GM12874 (cell line): ENCODE measurements at regions not wholly inside any gene's neighbourhood (a gene's known extent, or its start where the extent isn't known, plus 50 kb on each side); places are given as distances from the start of the nearest gene placed in this dataset.

Source experiments
- TF ChIP-seq, protein P1 (sequence below): IDR thresholded peaks from 2 replicates; pipeline ENCODE4 v1.5.1; 2011; ENCODE audit warnings: low read depth, mild to moderate bottlenecking, control low read depth, low read length, moderate library complexity; ENCODE audit not compliant: insufficient read depth

DNA sequence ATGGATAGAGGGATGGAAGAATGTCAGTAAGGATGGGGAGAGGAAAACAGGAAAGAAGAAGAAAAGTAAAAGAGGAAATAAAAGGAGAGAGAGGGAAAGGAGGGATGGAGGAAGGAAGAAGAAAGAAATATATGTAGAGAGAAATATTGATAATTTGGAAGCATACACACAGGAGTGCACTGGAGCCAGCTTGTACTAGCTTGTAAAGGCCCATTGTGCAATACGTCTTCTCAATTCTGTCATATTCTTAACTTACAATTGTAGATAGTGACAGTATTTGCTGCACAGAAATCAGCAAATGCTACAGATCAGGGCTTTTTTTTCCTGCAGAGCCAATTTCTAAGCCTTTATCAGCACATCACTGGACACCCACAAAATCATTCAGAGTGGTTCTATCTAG is 458.8 kb upstream of the WWC1 start:
- TF ChIP-seq, protein P1, sequence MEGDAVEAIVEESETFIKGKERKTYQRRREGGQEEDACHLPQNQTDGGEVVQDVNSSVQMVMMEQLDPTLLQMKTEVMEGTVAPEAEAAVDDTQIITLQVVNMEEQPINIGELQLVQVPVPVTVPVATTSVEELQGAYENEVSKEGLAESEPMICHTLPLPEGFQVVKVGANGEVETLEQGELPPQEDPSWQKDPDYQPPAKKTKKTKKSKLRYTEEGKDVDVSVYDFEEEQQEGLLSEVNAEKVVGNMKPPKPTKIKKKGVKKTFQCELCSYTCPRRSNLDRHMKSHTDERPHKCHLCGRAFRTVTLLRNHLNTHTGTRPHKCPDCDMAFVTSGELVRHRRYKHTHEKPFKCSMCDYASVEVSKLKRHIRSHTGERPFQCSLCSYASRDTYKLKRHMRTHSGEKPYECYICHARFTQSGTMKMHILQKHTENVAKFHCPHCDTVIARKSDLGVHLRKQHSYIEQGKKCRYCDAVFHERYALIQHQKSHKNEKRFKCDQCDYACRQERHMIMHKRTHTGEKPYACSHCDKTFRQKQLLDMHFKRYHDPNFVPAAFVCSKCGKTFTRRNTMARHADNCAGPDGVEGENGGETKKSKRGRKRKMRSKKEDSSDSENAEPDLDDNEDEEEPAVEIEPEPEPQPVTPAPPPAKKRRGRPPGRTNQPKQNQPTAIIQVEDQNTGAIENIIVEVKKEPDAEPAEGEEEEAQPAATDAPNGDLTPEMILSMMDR: no peak

- TF ChIP-seq, protein P1: no peak
Measured at GRCh38 chr5:167833456-167833855, 458.0 kb upstream of the WWC1 start.

DNA sequence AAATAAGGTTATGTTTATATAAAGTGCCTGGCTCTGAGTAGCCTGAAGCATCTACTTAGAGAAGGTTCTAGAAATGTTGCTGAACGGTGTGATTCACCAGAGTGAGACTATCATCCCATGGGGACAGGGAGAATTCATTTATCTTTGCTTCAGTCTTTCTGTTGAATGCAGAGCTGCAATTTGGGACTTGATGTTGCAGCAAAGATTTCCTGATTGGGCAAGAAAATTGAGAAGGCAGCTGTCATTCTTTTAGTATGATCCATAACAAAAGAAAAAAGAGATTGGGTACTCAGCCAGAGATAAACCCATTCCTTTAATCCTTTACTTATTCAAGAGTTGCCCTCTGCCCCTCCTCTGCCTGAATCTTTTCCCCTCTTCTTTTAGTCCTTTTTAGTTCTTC is 456.3 kb upstream of the WWC1 start:
- TF ChIP-seq, protein P1: no peak

DNA sequence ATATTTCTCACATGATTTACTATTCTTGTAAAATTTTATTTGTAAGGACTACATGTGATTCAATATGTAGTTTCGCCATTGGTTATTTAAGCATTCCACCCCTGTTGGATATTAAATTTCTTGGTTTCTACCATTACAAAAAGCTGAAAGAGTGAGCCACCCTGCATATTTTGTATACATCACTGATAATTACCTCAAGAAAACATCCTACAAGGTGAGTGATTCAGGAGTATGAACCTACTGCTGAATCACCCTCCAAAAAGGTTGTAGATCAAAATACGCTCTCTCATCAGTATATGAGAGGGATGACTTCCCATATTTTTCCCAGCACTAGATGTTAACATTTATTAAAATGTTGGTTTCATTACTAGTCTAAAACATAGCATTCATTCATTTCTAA is 454.3 kb upstream of the WWC1 start:
- TF ChIP-seq, protein P1: no peak

GRCh38 chr5:167839065-167839464 is 452.4 kb upstream of the WWC1 start:
- TF ChIP-seq, protein P1: no peak

DNA sequence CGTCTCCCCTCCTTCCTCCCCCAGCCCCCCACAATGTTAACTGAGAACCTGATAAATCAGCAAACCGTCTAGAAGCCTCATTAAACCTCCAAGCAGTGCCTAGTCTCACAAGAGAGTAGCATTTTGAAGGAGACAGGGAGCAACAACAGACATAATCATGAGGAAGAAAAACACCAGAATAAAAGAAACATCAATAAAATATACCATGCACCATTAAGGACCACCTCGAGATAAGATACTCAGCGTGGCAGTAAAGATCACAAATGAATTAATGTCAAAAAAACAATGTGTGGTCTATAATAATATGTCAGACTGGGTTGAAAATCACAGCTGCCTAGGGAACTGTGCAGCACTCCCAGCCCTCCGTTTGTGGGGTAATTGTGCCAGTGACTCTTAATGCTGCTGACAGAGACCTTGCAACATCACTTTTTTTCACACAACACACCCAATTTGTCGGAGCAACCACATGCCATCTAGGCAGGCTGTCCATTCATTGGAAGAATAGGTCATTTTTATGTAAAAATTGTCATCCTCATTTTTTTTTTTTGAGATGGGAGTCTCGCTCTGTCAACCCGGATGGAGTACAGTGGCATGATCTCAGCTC is 450.8 kb upstream of the WWC1 start:
- TF ChIP-seq, protein P1: no peak

DNA sequence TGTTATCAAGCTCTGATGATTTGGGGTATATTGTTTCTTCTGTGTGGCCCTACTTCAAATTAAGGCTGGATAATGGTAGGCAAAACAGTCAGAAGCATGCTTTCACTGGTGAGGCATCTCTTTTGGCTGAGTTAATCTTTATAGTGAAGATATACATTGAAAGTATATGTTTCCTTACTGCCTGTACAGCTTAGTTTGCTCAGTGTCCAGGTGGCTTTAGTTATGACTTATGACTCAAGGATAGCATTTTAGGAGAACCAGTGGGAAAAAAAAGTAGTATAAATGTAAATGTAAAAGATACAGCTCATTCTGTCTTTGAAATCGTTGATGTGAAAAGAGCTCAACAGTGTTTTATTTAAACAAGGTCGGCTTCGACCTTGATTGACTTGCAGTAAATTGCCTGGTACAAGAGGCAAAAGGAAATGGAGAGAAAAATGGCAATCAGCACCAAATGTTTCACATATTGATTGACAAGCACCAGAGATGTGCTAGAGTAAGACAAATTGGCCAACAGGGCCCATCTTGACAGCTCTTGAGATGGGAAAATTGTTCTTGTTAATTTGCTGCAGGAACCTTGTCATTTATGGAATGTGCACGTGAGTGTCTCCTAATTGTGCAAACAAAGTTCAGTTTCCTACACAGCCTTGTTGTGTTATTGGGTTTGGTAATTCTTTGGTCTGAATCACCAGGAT is 447.4 kb upstream of the WWC1 start:
- TF ChIP-seq, protein P1: no peak
